ENCODE measurements at regions not wholly inside any gene's neighbourhood (a gene's known extent, or its start where the extent isn't known, plus 50 kb on each side); places are given as distances from the start of the nearest gene placed in this dataset.
"Not testable (repeated sequence)": the region's sequence is repeated elsewhere in the genome, so short reads cannot be mapped to it uniquely, and the experiment has no call there.

DNA sequence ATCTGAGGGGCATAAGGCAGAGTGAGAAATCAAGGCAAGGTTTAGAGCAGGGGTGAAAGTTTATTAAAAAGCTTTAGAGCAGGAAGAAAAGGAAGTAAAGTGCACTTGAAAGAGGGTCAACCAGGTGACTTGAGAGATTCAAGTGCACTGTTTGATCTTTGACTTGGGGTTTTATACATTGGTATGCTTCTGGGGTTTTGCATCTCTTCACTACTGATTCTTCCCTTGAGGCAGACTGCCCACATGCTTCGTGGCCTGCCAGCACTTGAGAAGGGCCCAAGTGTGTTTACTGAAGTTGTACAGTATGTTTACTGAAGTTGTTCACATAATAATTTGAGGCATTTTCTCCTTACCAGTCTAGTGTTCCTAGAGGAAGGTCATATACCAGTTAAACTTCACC, 367.0 kb upstream of the UBE2E2 start:
- no peak for DNase-seq

DNA sequence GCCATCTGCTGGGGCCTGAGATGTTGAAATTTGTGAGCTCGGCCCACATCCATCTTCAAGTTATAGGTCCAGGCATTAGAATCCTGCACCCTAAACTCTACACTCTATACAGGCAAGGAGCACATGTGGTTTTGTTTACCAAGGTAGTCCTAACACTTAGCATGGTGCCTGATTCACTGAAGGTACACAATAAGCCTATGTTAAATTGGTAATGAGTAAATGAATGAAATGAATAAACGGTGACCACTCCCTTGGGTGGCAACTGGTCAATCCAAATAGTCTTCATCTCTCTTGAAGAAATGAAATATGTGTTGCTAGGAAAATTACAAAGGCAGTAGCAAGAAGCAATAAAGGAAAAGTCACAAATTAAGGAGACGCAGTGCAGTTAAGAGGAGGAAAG, 359.3 kb upstream of the UBE2E2 start:
- no peak for DNase-seq

DNA sequence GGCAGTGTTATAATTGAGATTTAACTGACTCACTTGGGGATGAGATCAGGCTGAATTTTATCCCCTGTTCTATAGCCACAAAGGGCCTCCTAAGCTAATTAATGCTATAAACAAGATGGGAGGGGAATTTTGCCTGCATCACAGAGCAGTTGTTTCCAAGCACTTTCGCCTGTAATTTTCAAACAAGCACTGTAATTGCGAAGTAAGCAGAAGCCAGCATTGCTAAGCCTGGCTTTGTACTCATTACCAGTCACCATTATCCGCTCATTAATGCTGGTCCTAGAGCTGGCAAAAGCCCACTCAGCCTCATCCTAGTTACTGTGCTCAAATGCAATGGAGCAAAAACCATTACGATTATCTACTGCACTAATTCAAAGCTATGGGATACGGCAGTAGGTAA, 356.6 kb upstream of the UBE2E2 start:
- DNase-seq = no peak

DNA sequence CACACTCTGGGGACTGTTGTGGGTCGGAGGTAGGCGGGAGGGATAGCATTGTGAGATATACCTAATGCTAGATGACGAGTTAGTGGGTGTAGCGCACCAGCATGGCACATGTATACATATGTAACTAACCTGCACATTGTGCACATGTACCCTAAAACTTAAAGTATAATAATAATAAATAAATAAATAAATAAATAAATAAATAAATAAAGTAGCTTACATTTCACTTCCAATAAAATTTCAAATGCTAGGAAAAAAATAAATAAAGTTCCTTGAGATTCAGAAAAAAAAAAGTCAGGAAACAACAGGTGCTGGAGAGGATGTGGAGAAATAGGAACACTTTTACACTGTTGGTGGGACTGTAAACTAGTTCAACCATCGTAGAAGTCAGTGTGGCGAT, 353.5 kb upstream of the UBE2E2 start:
- not testable (repeated sequence) for DNase-seq

DNA sequence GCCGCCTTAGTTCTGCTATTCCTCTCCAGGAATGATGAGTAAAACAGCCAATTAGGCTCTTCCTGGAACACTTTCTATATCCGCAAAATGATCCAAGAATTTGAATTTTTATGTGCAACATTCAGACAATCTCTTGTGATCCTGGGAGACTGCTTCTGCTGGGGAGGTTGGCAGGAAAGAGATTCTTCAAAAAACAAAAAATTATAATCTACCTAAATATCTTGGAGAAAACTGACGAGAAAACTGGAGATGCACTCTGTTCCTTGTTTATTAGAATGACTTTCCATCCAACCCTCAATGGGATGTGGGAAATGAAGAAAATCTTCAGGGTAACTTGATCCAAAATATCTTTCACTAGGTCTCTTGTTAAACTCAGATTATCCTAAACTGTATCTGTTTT, 346.3 kb upstream of the UBE2E2 start:
- DNase-seq = no peak

DNA sequence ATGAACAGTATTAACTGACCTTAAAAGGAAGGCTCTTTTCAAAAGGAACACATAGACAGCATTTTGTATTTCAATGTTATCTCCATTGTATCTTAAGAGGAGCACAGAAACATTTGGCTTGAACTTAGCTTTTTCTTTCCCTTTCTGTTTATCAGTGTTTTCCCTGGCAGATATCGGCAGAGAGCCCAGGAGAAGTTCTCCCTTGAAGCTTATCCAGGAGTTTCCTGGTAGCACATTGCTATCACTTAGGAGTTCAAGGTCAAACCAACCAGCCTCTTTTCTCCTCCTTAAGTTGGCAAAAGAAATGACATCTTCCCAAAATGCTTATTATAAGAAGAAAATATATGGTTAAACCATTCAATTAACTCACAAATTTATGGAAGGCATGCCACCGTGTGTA, 344.6 kb upstream of the UBE2E2 start:
- DNase-seq = no peak

DNA sequence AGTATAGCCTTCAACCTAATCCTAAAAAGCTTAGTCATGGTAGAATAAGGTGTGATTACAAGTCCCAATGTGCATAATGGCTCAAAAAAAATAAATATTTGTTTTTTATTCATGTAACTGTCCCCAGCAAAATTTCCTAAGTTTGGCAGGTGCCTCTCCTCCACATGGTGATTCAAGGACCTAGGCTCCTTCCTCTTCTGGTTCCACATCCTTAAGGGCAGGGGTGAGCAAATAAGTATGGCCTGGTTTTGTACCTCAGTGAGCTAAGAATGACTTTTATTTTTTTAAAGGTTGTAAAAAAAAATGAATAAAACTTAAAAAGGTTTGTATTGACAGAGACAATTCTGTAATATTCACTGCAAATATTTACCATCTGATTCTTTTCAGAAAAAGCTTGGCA, 343.5 kb upstream of the UBE2E2 start:
- DNase-seq = no peak

DNA sequence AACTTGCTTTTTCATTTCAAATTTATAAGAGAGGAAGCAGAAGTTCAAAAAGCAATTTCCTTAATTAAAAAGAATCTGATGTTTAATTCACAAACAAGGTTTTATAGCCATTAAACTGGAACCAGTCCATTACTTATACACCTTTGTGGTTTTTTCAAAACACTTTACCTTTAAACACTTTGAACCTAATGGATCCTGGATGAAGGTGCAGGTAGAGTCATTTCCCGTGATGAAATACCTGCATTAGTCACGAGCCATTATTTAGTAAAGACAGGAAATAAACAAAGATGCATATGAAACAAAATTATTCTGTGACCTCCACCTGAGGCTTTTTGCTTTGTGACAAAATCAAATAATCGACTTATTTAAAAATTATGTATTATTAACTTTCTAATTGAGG, 341.7 kb upstream of the UBE2E2 start:
- no peak for DNase-seq

DNA sequence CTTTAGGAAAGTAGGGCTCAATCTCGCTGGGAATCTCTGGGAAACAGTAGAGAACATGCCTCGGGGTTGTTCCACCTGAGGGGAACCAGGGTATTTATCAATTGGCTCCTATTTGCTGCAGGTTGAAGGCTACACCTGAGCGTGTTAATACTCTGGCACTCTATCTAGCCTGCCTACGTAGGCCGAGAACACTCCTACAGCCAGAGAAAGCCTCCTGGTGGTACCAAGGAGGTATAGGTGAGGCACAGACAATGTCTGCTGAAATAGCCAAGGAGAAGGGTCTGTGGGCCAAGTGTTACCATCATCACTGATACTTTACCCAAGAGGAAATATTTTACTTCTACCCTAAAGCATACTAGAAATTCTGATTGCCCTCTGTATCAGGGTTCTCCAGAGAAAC, 341.0 kb upstream of the UBE2E2 start:
- DNase-seq = no peak

DNA sequence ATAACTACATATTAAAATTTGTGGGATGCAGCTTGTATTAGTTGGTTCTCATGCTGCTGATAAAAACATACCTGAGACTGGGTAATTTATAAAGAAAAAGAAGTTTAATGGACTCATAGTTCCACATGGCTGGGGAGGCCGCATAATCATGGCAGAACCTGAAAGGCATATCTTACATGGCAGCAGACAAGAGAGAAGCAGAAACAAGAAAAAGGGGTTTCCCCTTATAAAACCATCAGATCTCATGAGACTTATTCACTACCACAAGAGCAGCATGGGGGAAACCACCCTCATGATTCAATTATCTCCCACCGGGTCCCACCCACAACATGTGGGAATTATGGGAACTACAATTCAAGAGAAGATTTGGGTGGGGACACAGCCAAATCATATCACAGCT, 320.3 kb upstream of the UBE2E2 start:
- DNase-seq = peak; percentile 29 to 51 (median 44)

DNA sequence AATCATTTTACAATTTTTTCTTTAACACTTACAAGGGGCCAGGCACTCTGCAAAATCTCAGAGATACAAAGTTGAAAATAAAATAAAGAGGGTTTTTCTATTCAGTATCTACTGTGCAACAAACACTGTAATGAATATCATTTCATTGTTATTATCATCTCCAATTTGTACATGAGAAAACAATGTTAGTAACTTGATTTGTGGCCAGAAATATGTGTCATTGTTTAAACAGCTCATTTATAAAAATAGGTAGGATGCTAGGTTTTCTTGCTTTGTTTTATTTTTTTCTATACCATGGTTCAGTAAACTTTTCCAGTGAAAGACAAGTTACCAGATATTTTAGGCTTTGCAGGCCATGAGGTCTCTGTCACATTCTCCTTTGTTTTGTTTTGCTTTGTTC, 318.1 kb upstream of the UBE2E2 start:
- DNase-seq = no peak

DNA sequence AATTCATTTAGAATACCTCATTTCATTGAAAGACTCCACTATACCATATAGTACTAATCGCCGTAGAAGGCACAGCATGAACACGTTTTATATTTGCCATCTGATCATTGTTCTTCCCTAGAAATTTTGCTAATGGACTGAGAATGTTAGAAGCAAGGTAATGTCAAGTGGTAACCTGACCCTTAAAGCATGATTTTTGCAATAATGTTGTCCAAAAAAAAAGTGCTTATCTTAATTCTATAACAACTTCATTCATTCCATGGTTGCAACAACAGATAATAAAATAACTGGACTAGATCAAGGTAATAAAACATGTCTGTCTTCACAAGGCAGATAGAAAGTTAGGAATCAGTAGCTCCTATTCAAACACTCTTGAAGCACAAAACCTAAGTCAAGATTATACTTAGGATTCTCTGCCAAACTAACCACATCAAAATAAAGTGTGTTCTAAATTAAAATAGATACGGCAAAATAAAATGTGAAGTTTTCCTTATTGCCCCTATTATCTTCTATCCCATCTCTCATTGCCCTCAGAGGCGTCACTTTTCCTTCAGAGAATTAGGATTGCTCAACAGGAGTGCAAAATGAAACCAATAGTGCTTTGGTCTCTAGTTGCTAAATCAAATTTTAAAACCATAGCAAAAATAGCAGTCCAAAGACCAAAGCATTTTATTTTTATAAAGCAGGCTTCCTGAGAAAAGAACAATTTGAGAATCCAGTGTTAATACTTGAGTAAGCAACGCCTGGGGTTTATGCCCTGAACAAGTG, 317.4 kb upstream of the UBE2E2 start:
- DNase-seq = peak in 1 of 3 donors; percentile 13

DNA sequence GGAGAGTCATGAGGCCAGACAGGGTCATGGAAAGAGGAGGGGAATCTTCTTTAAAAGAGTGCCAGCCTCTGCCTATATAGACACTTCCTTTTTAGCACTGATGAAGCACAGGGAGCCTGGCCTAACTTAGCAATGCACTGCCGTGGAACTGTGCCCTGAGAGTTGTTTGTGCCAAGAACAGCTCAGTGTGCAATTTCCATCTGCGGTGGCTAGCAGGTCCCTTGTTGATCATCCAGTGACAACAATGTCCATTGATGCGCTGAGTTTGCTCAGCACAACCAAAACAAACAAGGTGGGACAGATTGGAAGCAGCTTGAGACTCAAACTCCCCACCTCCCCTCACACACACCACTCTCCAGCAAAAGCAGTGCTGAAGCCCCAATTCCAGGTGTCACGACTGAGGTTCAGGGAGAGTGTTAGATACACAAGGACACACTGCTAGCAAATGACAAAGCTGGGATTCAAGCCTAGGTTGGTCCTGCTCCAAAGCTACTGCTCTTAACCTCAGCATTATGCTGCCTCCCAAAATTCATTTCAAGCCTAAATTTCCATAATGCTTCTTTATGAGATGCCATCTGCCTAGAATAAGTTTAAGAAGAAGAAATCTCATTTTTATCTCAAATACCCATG, 316.6 kb upstream of the UBE2E2 start:
- DNase-seq = peak in 1 of 3 donors; percentile 1

DNA sequence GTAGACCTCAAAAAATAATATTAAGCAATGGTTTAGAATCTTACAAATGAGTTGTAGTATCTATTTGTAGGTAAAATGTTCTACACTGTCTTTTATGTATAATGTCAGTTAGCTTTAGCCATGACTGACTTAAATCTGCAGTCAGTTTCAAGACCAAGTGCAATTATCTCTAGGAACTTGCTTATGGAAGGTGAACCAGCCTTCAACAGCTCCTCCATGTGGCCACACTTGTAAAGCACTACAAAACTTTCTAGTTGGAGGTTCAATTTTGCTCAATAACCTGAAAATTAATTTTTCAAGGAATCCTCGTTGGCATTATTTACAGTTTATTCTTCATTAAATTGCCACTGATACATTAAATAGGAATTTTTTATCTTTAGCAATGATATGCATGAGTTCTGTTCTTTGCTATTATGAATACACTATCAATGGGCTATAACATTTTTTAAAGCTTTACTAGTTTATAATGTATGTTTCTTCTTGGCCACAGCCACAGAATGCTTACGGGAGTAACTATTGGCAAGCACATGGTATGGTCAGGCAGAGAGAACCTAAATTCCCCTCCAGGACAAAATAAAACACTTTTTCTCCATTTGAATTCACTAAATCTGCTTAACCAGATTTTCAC, 315.3 kb upstream of the UBE2E2 start:
- DNase-seq = peak; percentile 48 to 67 (median 61)

DNA sequence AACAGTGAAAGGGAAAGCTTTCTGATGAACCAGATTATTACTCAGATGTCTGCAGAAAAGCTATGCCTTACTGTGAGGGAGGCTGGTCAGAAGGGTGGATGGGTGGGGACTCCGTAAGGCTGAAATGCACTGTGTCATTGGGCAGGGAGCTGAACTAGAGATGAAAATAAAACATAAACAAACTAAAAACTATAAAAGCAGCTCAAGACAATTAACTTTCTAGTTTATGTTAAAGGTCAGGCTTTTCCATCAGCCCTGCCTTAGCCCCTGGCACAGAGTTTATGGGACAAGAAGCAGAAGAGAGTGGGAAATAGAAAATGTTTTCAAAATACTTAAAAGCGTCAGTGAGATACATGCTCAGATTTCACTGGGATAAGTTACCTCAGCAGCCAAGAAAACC, 310.0 kb upstream of the UBE2E2 start:
- no peak for DNase-seq

DNA sequence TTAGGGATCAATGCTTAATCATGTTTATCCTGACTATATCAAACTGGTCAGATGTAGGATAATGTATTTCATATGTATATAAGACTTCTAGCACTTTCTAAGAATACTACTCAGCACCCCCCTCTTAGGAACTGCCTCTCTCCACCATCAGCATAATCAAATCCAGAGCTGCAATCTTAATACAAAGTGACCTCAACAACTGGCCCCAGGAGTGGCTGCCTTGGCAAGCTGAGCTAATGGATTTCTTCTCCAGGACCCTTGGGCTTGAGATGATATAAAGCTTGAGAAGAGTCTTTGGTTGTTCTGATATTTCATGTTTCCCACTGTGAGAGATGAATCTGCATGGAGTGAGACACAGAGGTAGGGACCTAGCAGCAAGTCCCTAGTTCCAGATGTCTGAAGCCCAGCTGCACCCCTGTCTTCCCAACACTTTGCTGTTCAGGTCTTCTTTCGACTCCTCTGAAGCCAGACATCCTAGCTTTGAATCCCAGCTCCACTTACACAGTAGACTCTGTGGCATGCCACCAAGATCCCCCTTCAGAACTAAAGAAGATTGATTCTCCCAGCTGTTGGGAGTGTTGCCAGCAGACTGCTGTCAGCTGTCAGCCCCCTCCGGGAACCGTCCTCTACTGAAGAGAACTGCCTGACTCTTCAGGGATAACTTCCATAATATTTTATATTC, 309.3 kb upstream of the UBE2E2 start:
- DNase-seq = no peak

DNA sequence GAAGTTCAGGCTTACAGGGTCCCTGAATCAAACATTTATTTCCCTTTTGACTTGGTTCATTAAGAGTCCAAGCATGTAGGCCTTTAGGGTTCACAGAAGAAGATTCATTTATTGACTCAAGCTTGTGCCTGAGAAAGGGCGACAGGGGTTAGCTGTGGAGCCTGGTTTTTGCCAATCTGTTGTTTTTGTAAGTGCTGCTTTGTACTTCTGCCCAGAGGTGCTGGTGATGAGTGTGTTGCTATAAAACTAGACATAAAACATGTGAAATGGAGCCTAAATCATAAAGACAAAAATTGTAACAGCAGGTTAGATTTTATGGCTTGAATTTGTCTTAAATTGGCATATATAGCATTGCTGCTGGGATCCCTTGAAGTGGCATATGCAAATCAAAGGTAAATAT, 308.3 kb upstream of the UBE2E2 start:
- no peak for DNase-seq

DNA sequence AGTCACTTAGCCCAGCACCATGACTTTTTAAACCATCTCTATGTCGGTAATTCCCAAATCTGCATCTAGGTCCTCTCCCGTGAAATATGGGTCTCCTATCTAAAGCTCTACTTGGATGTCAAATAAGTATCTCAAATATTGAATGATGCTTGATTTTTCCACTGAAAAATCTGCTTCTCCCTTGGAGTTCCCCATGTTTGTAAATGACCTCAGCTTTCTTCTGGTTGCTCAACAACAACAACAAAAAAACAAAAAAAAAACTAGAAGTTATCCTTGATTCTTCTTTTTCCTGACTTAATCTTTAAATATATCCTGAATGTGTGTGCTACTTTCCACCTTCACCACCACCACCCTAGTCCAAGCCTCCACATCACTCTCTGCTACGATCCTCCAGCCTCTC, 307.5 kb upstream of the UBE2E2 start:
- peak; percentile 34 to 57 (median 56) for DNase-seq

DNA sequence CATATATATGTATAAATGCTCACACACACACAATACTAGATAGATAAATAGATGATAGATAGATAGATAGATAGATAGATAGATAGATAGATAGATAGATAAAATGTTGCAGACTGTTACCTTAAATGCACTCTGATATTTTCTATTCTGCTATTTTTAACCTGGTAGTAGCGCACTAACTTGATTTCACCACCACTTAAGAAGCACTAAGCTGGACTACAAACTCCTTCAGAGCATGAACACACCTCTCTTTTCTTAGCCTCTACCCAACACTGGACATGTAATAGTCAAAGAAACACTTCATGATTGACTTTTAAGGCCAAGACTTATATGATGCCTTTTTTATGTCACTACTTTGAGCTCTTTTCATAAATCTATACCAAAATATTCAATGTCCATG, 304.6 kb upstream of the UBE2E2 start:
- no peak for DNase-seq

DNA sequence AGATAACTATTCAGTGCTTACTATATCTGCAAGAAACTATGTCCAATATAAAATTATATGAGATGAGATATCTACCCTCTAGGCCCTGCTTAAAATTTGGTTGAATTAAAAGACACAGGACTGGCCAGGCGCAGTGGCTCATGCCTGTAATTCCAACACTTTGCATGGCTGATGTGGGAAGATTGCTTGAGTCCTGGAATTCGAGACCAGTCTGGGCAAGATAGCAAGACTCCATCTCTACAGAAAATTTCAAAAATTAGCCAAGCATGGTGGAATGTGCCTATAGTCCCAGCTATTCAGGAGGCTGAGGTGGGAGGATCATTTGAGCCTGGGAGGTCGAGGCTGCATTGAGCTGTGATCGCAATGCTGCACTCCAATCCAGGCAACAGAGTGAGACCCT, 303.7 kb upstream of the UBE2E2 start:
- no peak for DNase-seq

DNA sequence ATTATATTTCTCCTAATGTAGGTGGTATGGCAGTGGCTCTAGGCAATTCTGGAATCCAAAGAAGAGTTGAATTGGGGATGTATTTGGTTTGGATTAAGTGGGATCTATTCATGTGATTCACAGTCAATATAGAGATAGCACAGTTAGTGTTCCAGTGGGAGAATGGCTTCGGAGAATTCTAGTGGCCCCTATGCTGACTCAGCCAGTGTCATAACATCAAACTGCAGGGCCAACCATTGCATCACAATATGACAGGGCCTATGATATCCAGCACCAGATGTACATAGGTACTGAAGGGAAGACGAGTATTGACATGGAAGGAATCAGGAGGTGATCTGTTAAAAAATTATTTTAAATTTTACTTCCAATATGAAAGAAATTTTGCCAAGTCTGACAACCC, 302.8 kb upstream of the UBE2E2 start:
- no peak for DNase-seq

DNA sequence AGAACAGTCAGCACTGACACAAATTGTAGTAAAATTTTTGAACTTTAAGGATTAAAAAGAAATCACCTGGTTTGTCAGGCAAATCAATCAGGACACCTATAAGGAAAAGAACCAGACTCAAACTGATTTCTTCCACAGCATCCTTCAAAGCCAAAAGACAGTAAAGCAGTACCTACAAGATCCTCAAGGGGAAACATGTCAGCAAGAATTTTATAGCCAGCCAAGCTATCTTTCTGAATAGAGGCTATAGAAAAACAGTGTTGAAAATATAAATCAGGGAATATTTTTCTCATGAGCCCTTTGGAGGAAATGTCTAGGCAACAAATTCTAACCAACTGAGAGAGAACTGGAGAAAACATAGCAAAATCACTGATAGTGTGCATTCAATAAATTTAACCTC, 301.4 kb upstream of the UBE2E2 start:
- DNase-seq = no peak

DNA sequence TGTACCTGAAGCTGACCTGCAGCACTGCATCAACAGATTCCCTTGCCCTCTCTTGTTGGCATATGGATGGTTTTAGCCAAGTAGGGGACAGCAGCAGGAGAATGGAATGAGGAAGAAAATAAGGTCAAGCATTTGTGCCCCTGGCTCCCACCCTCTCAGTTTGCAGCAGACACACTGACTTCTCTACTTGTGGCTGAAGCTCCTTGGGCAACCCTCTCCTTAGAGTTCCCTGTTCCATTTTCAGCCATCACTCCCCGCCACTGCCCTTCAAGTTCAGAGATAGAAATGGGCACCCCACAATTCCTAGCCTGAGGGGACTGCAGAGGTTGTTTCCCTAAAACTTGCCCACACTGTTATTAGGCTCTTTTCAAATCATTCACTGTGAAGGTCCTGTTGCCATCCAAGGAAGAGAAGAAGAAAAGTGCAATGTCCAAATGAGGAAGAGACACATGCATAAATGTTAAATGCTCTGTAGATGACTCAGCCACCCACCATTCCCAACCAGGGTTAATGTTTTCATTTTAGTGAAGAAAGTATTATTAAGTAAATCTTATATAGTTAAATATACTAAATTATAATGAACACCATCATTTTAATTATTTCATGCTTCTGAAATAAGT, 295.9 kb upstream of the UBE2E2 start:
- DNase-seq = peak; percentile 42 to 56 (median 52)
